NCI-H748 (cell line): ENCODE measurements at regions not wholly inside any gene's neighbourhood (a gene's known extent, or its start where the extent isn't known, plus 50 kb on each side); places are given as distances from the start of the nearest gene placed in this dataset.

Experiments used
- DNase-seq: peaks from one replicate; lab custom pipeline; 2025; ENCODE audit not compliant: unreplicated experiment; lab: John Stamatoyannopoulos, UW

DNA sequence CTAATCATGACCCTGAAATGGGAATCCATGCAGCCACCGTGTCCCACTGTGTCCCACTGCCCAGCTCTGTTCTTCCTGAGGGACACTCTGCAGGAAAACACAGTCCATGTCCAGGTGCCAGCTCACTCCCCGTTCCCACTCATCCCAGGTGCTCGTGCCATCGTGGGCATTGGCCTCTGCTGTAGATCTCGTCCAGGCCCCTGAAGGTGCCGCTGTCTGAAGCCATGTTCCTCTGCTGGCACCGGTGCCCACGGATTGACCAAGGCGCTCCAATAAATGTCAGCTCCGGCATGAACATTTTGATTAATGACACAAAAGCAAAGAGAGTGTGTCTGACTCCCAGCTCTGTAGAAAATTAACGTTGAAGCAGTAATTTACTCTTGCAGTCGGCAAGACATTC is 280.1 kb upstream of the SALL3 start:
- no peak for DNase-seq

DNA sequence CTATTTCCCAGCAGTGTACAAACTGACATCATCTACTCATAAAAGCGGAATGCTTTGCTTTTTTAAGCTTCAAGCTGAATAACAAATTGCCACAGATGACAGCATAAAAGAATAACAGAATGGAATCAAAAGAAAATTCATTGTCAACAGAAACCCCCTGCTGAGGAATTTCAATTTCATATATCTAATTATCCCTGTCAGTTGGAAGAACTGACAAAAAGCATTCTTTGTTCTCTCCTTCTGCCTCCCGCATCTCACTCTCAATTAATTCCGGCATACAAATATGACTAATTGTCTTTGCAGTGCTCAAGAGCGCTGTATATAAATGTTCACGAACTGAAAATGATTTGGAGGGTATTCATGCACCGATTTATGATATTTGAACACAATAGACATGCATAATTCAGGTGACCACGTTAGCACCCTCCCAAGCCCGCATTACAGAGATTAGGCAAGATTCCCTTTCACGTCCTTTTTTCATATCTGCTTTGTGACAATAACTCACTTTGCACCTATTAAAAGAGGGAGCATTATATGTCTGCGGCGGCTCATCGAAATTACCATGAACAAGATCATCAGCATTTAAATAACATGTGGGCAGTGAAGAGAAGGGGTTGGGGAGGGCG is 277.7 kb upstream of the SALL3 start:
- DNase-seq, result peak; percentile 76

DNA sequence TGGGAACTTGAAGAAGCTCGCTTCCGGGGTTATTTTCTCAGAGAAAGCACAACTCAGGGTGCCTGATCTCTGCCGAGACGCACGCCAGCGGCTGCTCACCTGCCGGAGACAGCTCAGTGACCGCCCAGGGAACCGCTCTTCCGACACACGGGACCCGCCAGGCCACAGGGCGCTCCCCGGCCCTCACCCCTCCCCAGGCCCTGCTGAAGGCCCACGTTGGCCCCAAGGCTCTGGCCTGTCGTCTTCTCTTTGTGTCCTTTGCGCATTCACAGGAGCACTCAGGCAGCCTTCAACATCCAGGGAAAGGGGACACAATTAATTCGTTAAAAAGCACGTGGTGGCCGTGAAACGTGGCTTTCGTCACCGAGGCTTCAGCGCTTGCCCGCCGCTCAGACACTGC is 276.3 kb upstream of the SALL3 start:
- DNase-seq, result no peak

DNA sequence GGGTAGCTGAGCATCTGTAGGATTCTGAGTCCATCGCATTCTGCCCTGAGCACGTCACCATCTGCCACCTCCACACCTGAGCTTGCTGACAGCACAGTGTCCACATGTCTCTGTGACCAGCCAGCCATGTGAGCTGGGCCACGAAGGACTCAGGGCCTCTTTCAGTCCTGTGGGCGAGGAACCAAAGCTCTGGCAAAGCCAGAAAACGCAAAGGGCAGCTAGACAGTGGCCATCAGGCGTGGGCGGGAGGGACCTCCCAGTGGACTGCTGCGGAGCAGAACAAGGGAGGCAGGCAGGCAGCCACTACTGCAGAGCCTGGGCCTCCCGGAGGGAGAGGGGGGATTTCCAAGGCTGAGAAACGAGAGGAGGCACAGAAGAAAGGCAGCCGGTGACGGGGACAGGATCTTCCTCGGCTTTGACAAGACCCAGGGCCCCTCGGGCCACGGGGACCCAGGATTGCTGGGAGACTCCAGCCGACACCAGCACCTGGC is 274.6 kb upstream of the SALL3 start:
- DNase-seq, result no peak

DNA sequence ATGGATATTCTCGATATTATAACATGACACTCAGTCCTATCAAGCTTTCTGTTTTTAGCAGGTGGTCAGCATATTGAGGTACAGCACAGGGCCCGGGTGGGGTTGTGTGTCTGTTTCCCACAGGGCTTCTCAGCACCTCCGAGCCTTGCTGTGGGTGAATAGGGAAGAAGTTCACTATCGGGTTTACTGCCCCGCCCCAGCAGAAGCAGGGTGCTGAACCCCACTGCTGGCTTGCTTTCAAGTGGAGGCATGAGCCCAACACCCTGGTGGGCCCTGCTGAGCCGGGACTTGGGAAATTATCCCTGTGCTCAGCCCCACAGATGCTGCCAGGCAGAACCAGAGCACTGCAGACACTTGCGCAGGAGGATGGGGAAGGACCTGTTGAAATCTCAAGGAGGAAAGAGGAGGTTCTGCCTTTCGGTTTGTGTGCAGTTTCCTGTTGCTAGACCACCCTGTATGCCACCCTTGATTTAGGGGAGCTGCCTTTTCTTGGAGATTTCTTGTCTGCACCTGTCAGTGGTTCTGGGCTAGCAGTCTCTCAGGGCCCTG is 270.3 kb upstream of the SALL3 start:
- no peak for DNase-seq

DNA sequence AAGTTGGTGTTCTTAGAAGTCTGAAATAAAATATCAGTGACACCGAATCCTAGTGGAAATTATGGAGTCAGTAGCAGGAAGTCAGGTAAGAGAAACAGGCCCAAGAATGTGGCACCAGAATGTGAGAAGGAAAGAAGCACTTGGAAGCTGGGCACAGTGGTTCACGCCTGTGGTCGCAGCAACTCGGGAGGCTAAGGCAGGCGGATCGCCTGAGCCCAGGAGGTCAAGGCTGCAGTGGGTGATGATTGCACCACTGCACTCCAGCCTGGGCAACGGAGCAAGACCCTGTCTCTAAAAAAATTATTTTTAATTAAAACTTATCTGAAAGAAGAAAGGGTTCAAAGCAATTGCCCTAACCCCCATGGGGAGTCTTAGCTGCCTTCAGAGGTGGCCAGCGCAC is 268.3 kb upstream of the SALL3 start:
- no peak for DNase-seq

DNA sequence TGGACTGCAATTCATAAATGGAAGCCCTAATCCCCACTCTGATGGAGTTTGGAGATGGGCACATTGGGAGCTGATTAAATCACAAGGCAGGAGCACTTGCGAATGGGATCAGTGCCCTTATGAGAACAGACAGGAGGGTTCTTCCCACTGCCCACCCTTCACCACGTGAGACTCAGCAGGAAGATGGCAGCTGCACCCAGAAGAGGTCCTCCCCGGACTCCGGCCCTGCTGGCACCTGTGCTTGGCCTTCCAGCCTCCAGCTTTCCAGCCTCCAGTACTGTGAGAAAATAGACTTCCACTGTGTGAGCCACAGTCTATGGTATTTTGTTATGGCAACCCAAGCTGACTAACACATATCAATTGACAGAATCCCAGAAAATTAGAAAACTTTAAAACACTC is 267.6 kb upstream of the SALL3 start:
- DNase-seq, result no peak

DNA sequence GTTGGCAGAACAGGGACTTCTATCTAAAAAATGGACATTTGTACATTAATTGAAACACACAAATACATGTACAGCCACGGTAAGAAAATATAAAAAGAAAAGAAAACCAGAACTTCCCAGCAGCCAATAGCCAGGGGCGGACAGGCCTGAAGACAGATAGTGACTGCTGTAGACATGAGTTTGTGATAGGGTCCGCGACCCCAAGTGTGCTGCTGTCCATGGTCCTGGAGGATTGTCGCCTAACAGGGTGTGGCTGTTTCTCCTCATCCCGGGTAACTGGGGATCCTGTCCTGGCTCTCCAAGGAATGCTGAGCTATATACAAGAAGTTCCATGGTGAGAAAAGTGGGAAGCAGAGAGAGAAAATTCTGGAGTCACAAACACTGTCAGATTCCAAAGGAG is 266.5 kb upstream of the SALL3 start:
- DNase-seq, result no peak

DNA sequence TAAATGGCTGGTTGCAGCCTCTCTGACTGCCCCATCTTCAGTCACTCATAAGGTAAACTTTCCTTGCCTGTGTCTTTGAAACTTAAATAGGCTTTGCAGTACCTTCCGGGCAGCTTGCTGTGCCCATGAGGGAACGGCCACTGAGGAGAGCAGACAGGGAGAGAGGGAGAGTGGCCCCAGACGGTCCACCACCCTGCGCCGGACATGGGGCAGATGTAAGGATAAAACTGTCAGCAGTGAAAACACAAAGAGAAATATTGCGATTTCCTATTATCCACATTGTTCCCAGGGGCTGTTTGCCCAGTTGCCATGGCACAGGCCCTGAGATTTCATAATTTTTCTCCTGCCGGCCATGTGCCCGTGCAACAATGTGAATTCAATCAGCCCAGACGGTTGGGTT is 265.9 kb upstream of the SALL3 start:
- DNase-seq, result peak; percentile 62

DNA sequence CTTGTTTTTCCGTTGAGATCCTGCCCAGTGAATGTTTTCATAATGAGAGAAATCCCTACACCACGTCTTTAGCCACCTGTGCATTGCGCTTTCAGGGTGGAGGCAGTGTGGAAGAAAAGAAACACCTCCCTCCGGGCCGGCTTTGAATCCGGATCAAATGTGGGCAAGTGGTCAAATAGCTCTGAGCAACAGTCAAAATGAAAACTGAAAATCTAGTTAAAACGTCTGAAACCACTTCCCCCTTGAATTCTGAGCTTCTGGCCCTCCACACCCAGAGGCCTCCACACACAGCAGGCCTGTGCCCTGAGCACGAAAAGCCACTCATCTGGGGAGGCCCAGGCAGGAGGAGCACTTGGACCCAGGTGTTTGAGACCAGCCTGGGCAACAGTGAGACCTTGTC is 263.6 kb upstream of the SALL3 start:
- DNase-seq, result no peak

DNA sequence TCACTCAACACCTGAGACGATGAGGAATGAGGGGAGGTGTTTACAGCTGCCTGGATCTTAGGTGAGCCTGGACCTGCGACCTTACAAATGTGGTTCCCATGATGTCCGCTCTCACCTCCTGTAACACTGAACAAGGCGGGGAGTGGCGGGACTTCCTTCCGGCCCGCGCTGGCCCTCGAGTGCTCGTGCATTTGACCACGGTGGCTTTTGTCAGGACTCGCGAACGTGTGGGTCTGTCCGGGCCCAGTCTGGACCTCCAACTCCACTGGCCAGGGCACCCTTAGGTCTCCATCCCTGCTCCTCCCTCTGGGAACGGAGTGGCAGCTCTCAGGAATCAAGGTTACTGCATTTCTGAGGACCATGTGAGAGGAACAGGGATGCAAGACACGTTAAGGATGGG is 263.0 kb upstream of the SALL3 start:
- DNase-seq, result no peak

DNA sequence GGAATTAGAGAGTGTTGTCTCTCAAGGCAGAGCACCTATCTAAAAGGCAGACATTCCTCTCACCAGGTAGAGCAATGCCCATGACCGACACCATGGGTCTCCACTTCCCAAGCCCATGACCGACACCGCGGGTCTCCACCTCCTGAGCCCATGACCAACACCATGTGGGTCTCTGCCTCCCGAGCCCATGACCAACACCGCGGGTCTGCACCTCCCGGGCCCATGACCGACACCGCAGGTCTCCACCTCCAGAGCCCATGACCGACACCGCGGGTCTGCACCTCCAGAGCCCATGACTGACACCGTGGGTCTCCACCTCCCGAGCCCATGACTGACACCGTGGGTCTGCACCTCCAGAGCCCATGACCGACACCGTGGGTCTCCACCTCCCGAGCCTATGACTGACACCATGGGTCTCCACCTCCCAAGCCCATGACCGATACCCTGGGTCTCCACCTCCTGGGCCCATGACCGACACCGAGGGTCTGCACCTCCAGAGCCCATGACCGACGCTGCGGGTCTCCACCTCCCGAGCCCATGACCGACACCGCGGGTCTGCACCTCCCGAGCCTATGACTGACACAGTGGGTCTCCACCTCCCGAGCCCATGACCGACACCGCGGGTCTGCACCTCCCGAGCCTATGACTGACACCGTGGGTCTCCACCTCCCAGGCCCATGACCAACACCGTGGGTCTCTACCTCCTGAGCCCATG is 262.4 kb upstream of the SALL3 start:
- no peak for DNase-seq

DNA sequence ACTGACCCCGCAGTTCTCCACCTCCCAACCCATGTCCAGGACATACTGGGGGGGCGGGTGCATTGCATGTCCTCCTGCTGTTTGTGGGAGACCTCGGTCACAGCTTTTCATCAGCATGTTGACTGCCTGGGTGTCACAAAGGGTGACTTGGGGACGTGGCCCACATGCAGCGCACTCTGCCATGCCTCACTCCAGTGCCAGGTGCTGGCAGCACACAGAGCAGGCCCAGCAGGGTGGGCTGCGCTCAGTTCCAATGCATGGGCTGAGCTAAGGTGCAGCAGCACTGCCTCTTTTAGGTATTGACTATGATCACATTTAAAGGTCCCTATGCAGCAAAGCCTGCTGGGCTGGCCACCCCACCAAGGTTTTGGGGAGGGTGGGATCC is 261.9 kb upstream of the SALL3 start:
- DNase-seq, result no peak

DNA sequence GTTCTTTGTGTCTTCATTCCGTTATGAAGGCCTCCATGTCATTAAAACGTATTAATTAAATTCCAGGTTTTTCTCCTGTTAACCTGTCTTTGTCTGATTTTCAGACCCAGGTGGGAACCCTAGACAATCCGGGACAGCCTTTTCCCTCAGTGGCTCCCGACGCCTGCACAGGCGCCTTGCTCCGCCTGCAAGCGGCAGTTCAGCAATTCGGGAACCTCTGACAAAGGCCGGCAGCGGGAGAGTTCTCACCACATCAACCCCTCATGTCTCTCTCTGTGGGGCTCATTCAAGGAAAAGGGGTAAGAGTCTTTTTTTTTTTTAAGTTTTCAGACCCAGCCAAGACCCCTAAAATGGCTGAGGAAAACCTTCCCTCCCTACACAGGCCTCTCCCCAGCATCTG is 259.8 kb upstream of the SALL3 start:
- DNase-seq, result no peak

DNA sequence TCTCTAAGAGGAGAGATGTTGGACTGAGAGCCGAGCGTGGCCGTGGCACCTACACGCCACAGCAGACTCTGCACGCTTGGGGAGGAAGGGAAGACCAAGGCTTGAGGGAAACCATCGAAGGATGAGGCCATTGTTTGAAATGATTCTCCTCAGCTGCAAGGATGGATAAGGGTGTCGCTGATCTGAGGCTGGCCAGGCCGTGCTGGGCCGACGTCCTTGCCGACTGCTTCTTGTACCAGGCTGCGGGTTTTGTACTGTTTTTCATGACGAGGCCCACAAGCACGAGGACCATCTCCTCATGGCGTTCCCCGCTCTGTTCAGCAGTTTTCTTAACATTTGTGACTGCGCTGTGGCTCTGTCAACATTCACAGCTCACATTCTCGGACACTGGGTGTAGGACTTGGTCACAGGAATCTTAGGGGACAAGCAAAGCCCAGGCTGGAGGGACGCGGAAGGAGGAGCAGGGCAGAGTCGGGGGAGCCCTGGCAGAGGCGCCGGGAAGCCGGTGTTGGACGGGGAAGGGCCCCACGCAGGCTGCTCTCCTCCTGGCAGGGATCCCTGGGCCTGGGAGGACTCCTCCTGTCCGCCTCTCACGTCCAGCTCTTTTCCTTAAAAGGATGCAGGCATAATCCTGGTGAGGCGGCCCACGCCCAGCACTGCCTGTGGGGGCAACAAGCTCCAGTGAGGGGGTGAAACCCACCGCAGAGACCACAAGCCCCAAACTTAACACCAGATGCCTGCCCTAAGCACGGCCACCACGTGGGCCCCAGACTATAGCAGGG is 259.0 kb upstream of the SALL3 start:
- no peak for DNase-seq

DNA sequence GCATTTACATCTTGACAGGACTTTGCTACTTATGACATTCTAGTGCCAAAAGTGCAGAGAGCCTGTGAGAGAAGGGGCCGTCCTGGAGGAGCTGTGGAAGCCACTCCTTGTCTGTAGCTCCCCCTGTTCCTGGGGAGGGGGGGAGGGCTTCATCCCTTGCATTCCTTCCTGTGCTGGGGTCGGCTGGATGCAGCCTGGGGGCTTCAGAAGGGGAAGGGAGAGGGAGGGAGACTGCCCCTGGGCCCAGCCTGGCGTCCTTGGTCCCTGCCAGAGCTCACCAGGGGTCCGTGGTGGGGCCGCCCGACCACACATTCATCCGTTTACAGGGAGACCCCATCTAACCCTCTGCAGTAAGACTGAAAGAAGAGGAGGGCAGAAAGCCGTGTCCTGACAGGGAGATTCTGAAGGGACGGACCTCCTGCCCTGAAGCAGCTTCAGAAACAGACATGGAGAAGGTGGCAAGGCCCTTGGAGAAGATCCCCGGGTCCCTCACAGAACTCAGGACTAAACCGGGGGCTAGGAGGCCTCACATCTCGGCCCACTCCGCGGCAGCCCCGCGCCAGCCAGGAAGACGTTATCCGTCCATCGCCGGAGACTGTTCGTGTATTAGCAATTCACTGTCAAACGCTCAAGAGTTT is 258.3 kb upstream of the SALL3 start:
- no peak for DNase-seq

DNA sequence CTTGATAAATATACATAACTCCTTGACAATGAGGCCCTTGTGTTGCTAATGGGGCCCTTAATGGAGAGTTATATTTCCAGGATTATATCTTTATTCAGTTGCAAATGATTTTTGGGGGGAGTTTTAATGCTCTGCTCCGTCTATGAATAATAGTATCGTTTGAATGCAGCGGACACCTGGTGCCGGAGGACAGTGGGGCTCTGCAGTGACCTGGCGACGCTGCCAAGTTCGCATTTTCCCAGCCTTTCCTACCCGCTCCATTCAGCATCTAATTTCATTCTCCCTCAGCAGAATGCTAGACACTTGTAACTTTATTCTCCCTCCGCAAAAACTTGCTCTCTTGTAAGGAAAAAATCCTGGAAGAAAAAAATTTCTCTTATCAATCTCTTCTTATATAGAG is 257.6 kb upstream of the SALL3 start:
- DNase-seq, result no peak

DNA sequence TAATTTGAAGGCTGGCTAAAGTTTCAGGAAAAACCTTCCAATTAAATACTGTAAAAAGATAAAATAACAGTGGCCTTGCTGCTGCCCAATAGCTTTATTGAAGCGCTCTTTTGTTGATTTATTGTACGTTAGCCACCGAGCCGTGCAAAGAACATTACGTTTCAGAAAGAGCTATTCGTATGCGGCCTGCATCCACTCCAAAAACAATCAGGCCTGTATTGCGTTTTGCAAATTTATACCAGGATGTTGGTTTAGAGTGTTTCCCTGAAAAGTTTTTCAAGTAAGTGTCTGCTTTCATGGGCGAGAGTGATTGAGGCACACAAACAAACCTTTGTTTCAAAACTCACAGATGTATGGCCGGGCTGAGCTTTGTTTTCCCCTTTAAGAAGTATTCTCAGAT is 257.2 kb upstream of the SALL3 start:
- peak; percentile 33 for DNase-seq

DNA sequence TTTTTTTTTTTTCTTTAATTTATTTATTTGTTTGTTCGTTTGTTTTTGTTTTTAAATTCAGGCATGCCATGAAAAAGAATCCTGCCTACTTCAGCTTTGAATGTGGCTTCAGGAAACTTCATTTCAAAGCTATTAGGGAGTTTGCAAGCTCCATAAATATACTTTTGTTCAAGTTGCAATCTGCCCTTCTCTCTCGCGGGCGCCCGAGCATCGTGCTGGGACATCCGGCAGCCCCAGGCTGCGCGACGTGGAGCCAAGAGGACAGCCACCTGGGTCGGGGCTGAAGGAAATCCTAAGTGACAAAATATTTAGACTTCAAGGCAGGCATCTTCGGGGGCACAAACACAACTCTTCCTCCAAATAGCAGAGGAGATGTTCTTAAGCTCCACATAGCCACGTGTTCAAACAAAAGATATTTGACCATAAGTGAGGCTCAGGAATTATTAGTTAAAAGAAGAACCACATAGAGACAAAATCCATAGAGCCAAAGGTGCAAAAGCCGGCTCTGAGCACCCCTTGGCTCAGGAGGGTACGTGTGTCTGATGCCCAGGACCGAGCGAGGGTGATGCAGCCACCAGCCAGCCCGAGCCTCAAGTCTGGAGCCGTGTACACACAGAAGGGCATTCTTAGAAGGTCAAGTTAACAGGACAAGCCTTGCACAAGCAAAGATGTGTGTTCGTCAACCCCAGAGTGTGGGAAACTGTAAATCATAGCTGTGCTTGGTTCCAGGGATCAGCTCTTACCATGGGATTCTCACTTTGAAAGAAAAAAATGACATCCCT is 256.5 kb upstream of the SALL3 start:
- no peak for DNase-seq

DNA sequence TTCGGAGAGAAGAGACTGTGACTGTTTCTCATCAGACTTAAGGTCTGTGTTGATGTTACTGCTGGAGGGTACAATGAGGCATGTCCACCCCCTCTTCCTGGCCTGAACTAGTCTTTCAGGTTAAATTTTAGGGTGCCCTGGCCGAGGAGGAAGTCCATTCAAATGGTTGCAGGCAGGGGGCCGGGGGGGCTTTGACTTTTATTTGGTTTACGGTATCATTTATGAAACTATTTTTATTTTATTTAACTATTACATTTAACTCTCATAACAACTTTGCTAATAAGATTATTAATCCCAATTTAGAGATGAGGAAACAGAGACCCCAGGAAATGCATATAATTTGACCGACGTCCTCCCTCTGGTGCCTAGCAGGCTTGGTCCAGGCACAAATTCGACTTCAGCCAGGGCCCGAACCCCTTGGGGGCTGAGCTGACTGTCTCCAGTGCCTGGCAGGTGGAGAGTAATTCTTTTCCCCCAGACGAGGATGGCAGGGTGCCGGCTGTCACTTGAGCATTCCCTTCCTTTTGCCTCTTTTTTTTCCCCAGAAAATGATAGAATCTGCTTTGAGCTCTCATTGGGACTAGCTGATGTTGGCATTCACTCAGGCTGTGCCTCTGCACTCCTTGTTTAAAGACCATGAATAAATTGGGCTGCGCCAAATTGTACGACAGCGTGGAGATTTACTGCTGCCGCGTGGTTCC is 255.3 kb upstream of the SALL3 start:
- DNase-seq, result no peak
